ENCODE measurements at regions not wholly inside any gene's neighbourhood (a gene's known extent, or its start where the extent isn't known, plus 50 kb on each side); places are given as distances from the start of the nearest gene placed in this dataset.
"Not testable (repeated sequence)": the region's sequence is repeated elsewhere in the genome, so short reads cannot be mapped to it uniquely, and the experiment has no call there.

DNA sequence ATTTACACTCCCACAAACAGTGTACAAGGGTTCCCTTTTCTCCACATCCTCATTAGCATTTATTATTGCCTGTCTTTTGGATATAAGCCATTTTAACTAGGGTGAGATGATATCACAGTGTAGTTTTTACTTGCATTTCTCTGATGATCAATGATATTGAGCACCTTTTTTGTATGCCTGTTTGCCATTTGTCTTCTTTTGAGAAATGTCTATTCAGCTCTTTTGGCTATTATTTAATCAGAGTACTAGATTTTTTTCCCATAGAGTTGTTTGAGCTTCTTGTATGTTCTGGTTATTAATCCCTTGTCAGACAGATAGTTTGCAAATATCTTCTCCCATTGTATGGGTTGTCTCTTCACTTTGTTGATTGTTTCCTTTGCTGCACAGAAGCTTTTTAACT, 190.6 kb downstream of the MAGEB17 start:
- Histone ChIP-seq H3K23ac (ENCODE audit: low read length) (no peak overlapping the region), H3K9ac (ENCODE audit: low read length) (no peak overlapping the region), H4K91ac (ENCODE audit: low read depth, low read length) (no peak overlapping the region), H3K9me3 (ENCODE audit: insufficient read depth, low read depth, low read length) (no peaks in the 10 kb centered on the region), H3K4ac (ENCODE audit: low read depth, low read length) (no peak overlapping the region), H2BK120ac (ENCODE audit: insufficient read depth, low read length, poor library complexity) (no peak overlapping the region), H3K27me3 (ENCODE audit: insufficient read depth, low read length) (no peaks in the 10 kb centered on the region), H4K8ac (ENCODE audit: low read depth, low read length) (no peak overlapping the region), H2AK5ac (ENCODE audit: low read length) (no peak overlapping the region), H2AFZ (ENCODE audit: insufficient read depth, low read length, poor library complexity) (no peak overlapping the region), H3K4me3 (ENCODE audit: low read depth, low read length) (no peak overlapping the region), H3K79me2 (ENCODE audit: control insufficient read depth, insufficient read depth, low read length, poor library complexity) (no peaks in the 10 kb centered on the region), H3K4me1 (ENCODE audit: control insufficient read depth in 1 of 2, insufficient read depth in 2 of 2, low read length in 2 of 2) (no peaks in the 10 kb centered on the region), H3K79me1 (ENCODE audit: low read length) (no peaks in the 10 kb centered on the region), H3K18ac (ENCODE audit: low read length) (no peak overlapping the region), H2BK12ac (ENCODE audit: low read length) (no peak overlapping the region), H3K36me3 (ENCODE audit: control insufficient read depth in 1 of 2, insufficient read depth in 2 of 2, low read length in 2 of 2) (no peaks in the 10 kb centered on the region), H2BK5ac (ENCODE audit: low read depth, low read length, poor library complexity) (no peak overlapping the region), H3K4me2 (ENCODE audit: low read length) (no peak overlapping the region), H3K14ac (ENCODE audit: low read length) (no peak overlapping the region), H3K27ac (ENCODE audit: low read depth, low read length) (no peak overlapping the region), H4K12ac (ENCODE audit: low read depth, low read length) (no peak overlapping the region)
- no peak for DNase-seq

DNA sequence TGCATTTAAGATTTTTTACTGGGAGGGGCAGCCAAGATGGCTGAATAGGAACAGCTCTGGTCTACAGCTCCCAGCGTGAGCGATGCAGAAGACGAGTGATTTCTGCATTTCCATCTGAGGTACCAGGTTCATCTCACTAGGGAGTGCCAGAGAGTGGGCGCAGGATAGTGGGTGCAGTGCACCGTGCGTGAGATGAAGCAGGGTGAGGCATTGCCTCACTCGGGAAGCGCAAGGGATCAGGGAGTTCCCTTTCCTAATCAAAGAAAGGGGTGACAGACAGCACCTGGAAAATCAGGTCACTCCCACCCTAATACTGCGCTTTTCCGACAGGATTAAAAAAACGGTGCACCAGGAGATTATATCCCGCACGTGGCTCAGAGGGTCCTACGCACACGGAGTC, 192.8 kb downstream of the MAGEB17 start:
- not testable (repeated sequence) for H2BK5ac ChIP-seq (ENCODE audit: low read depth, low read length, poor library complexity); H3K4me2 ChIP-seq (ENCODE audit: low read length); H3K4me1 ChIP-seq (ENCODE audit: control insufficient read depth in 1 of 2, insufficient read depth in 2 of 2, low read length in 2 of 2); H3K36me3 ChIP-seq (ENCODE audit: control insufficient read depth in 1 of 2, insufficient read depth in 2 of 2, low read length in 2 of 2); H2BK120ac ChIP-seq (ENCODE audit: insufficient read depth, low read length, poor library complexity); H2BK12ac ChIP-seq (ENCODE audit: low read length); H3K9ac ChIP-seq (ENCODE audit: low read length); H3K79me2 ChIP-seq (ENCODE audit: control insufficient read depth, insufficient read depth, low read length, poor library complexity); H3K23ac ChIP-seq (ENCODE audit: low read length); H2AK5ac ChIP-seq (ENCODE audit: low read length); H3K9me3 ChIP-seq (ENCODE audit: insufficient read depth, low read depth, low read length); H2AFZ ChIP-seq (ENCODE audit: insufficient read depth, low read length, poor library complexity); H3K14ac ChIP-seq (ENCODE audit: low read length); H3K79me1 ChIP-seq (ENCODE audit: low read length); H3K4me3 ChIP-seq (ENCODE audit: low read depth, low read length); H3K18ac ChIP-seq (ENCODE audit: low read length); H4K12ac ChIP-seq (ENCODE audit: low read depth, low read length); DNase-seq; H4K91ac ChIP-seq (ENCODE audit: low read depth, low read length); H3K27ac ChIP-seq (ENCODE audit: low read depth, low read length); H3K27me3 ChIP-seq (ENCODE audit: insufficient read depth, low read length); H4K8ac ChIP-seq (ENCODE audit: low read depth, low read length); H3K4ac ChIP-seq (ENCODE audit: low read depth, low read length)
- WGBS (ENCODE audit: extremely low coverage, insufficient coverage, insufficient read length): no CpG with 5 or more reads among the region's 15 CpGs

DNA sequence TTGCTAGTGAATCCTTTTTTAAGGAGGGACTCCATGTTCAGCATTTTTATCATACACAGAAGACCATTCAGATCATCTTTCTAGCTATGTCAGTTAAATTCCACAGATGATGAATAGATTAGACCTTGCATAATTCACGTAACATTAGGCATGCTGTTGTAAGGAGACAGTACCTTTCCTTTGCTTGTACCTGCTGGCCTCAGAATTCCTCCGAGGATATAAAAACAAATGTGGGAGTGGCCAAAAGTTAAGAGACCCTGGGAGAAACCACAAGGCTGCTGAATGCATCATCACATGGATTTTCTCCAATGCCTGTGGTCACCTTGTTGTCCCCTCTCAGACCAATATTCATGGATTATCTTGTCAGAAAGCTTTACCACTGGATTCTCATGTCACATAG, 201.4 kb downstream of the MAGEB17 start:
- Histone ChIP-seq H3K27me3 (ENCODE audit: insufficient read depth, low read length) (no peaks in the 10 kb centered on the region), H2BK12ac (ENCODE audit: low read length) (no peak overlapping the region), H3K4me1 (ENCODE audit: control insufficient read depth in 1 of 2, insufficient read depth in 2 of 2, low read length in 2 of 2) (no peaks in the 10 kb centered on the region), H3K18ac (ENCODE audit: low read length) (no peak overlapping the region), H4K8ac (ENCODE audit: low read depth, low read length) (no peak overlapping the region), H3K79me1 (ENCODE audit: low read length) (no peaks in the 10 kb centered on the region), H3K9me3 (ENCODE audit: insufficient read depth, low read depth, low read length) (no peaks in the 10 kb centered on the region), H2BK120ac (ENCODE audit: insufficient read depth, low read length, poor library complexity) (no peak overlapping the region), H3K4me2 (ENCODE audit: low read length) (no peak overlapping the region), H3K9ac (ENCODE audit: low read length) (no peak overlapping the region), H2AFZ (ENCODE audit: insufficient read depth, low read length, poor library complexity) (no peak overlapping the region), H3K4me3 (ENCODE audit: low read depth, low read length) (no peak overlapping the region), H3K36me3 (ENCODE audit: control insufficient read depth in 1 of 2, insufficient read depth in 2 of 2, low read length in 2 of 2) (no peaks in the 10 kb centered on the region), H4K12ac (ENCODE audit: low read depth, low read length) (no peak overlapping the region), H3K14ac (ENCODE audit: low read length) (no peak overlapping the region), H4K91ac (ENCODE audit: low read depth, low read length) (no peak overlapping the region), H2BK5ac (ENCODE audit: low read depth, low read length, poor library complexity) (no peak overlapping the region), H3K23ac (ENCODE audit: low read length) (no peak overlapping the region), H3K27ac (ENCODE audit: low read depth, low read length) (no peak overlapping the region), H3K4ac (ENCODE audit: low read depth, low read length) (no peak overlapping the region), H2AK5ac (ENCODE audit: low read length) (no peak overlapping the region), H3K79me2 (ENCODE audit: control insufficient read depth, insufficient read depth, low read length, poor library complexity) (no peaks in the 10 kb centered on the region)
- WGBS (ENCODE audit: extremely low coverage, insufficient coverage, insufficient read length): no CpG with 5 or more reads among the region's 2 CpGs
- peak; percentile 2 to 57 for DNase-seq

DNA sequence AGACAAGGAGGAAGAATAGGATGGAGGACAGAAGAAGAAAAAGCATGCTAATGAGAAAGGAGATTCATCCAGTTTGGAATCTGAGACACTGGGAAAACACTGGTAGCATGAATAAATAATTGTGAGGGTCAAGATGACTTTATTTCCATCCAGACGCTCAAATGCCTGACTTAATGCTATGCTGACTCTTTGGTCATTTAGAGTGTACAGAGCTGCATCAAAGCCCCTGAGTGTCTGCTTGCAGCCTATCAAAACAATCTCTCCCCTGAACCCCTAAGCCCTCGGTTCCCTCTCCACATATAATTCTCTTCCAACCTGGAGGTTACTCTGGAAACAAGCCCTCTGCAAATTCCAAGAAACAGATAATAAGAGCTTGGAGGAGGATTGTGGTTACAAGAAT, 208.8 kb downstream of the MAGEB17 start:
- no peaks in the 10 kb centered on the region for H3K27me3 ChIP-seq (ENCODE audit: insufficient read depth, low read length)
- no peak overlapping the region for H2BK5ac ChIP-seq (ENCODE audit: low read depth, low read length, poor library complexity)
- no peak for DNase-seq
- no peak overlapping the region for H3K4me3 ChIP-seq (ENCODE audit: low read depth, low read length)
- no peak overlapping the region for H2AK5ac ChIP-seq (ENCODE audit: low read length)
- H3K23ac ChIP-seq (ENCODE audit: low read length): no peak overlapping the region
- no peak overlapping the region for H3K18ac ChIP-seq (ENCODE audit: low read length)
- no peak overlapping the region for H2BK12ac ChIP-seq (ENCODE audit: low read length)
- no peak overlapping the region for H4K91ac ChIP-seq (ENCODE audit: low read depth, low read length)
- no peak overlapping the region for H3K27ac ChIP-seq (ENCODE audit: low read depth, low read length)
- no peaks in the 10 kb centered on the region for H3K79me1 ChIP-seq (ENCODE audit: low read length)
- no peak overlapping the region for H2AFZ ChIP-seq (ENCODE audit: insufficient read depth, low read length, poor library complexity)
- no peaks in the 10 kb centered on the region for H3K36me3 ChIP-seq (ENCODE audit: control insufficient read depth in 1 of 2, insufficient read depth in 2 of 2, low read length in 2 of 2)
- no CpG with 5 or more reads among the region's 2 CpGs for WGBS (ENCODE audit: extremely low coverage, insufficient coverage, insufficient read length)
- H3K9ac ChIP-seq (ENCODE audit: low read length): no peak overlapping the region
- no peak overlapping the region for H2BK120ac ChIP-seq (ENCODE audit: insufficient read depth, low read length, poor library complexity)
- no peak overlapping the region for H3K14ac ChIP-seq (ENCODE audit: low read length)
- peaks cover 0 to 3% of the 10 kb centered on the region in 2 experiments for H3K4me1 ChIP-seq (ENCODE audit: control insufficient read depth in 1 of 2, insufficient read depth in 2 of 2, low read length in 2 of 2)
- no peaks in the 10 kb centered on the region for H3K79me2 ChIP-seq (ENCODE audit: control insufficient read depth, insufficient read depth, low read length, poor library complexity)
- H3K9me3 ChIP-seq (ENCODE audit: insufficient read depth, low read depth, low read length): no peaks in the 10 kb centered on the region
- no peak overlapping the region for H3K4me2 ChIP-seq (ENCODE audit: low read length)
- H4K8ac ChIP-seq (ENCODE audit: low read depth, low read length): no peak overlapping the region
- H3K4ac ChIP-seq (ENCODE audit: low read depth, low read length): no peak overlapping the region
- H4K12ac ChIP-seq (ENCODE audit: low read depth, low read length): no peak overlapping the region

DNA sequence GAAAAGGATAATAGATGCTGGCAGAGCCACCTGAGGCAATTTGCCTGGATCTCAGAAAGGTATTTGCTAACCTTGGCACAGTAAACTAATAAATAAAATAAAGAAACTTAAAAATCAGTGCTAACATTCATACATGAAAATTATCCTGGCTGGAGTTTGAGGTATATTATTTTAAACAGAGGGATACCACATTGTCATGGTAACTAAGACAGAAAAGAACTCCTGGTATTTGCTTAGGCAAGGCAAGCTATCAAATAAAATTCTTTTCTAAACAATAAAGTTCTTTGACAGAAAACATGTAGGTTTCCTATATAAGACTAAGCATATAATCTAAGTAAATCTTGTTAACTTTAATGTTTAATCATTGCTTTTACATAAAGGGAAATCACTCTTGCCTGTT, 218.8 kb downstream of the MAGEB17 start:
- Histone ChIP-seq H3K36me3 (ENCODE audit: control insufficient read depth in 1 of 2, insufficient read depth in 2 of 2, low read length in 2 of 2) (no peaks in the 10 kb centered on the region), H3K79me2 (ENCODE audit: control insufficient read depth, insufficient read depth, low read length, poor library complexity) (no peaks in the 10 kb centered on the region), H3K4ac (ENCODE audit: low read depth, low read length) (no peak overlapping the region), H2AK5ac (ENCODE audit: low read length) (no peak overlapping the region), H3K14ac (ENCODE audit: low read length) (no peak overlapping the region), H2BK5ac (ENCODE audit: low read depth, low read length, poor library complexity) (no peak overlapping the region), H2BK120ac (ENCODE audit: insufficient read depth, low read length, poor library complexity) (no peak overlapping the region), H4K91ac (ENCODE audit: low read depth, low read length) (no peak overlapping the region), H3K4me3 (ENCODE audit: low read depth, low read length) (no peak overlapping the region), H4K12ac (ENCODE audit: low read depth, low read length) (no peak overlapping the region), H3K9me3 (ENCODE audit: insufficient read depth, low read depth, low read length) (no peaks in the 10 kb centered on the region), H3K23ac (ENCODE audit: low read length) (no peak overlapping the region), H4K8ac (ENCODE audit: low read depth, low read length) (no peak overlapping the region), H3K27ac (ENCODE audit: low read depth, low read length) (no peak overlapping the region), H3K4me2 (ENCODE audit: low read length) (no peak overlapping the region), H3K4me1 (ENCODE audit: control insufficient read depth in 1 of 2, insufficient read depth in 2 of 2, low read length in 2 of 2) (no peaks in the 10 kb centered on the region), H3K27me3 (ENCODE audit: insufficient read depth, low read length) (no peaks in the 10 kb centered on the region), H2BK12ac (ENCODE audit: low read length) (no peak overlapping the region), H3K18ac (ENCODE audit: low read length) (no peak overlapping the region), H3K9ac (ENCODE audit: low read length) (no peak overlapping the region), H2AFZ (ENCODE audit: insufficient read depth, low read length, poor library complexity) (no peak overlapping the region), H3K79me1 (ENCODE audit: low read length) (no peaks in the 10 kb centered on the region)
- no peak for DNase-seq
